GM21528 (cell line): ENCODE measurements at regions not wholly inside any gene's neighbourhood (a gene's known extent, or its start where the extent isn't known, plus 50 kb on each side); places are given as distances from the start of the nearest gene placed in this dataset.
"Not testable (repeated sequence)": the region's sequence is repeated elsewhere in the genome, so short reads cannot be mapped to it uniquely, and the experiment has no call there.

Experiments
- ATAC-seq: cut with Tn5 transposase; IDR thresholded peaks from one replicate; pipeline ENCODE4 v1.9.1; 2021; ENCODE audit warnings: mild to moderate bottlenecking, moderate library complexity; ENCODE audit not compliant: unreplicated experiment, low FRiP score

DNA sequence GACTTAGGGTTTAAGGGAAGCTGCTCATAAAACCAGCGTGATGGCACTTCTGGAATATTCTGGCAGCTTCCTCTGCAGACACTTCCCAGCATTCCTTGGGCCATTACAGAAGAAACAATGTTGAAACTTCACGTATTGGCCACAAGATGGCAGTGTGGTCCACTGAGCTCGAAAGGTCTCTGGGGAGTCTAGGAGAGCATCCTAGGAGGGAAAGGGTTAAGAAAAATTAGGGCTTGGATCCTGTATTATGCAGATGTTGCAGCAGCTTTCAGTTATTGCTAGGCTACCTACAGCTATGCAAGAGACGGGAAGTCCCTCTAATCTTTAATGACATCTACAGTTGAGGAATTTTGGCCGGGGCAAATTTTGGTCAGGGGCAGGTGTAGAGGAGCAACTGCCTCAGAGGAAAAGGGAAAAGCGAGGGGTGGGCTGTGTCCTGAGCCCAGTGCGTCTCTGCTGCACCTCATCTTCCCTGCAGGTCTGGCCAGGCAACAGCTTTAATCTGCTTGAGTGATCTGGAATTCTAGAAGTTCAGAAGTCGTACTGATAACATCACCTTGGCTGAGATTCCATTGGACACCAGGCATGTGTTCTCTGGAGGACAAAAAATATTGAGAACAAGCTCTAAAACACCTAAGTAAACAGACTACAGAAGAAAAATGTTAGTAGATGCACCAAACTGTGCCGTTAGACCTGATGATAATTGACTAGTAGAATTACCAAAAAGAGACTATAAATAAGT lies 220.8 kb upstream of the PRSS58 start:
- ATAC-seq: peak; percentile 62

DNA sequence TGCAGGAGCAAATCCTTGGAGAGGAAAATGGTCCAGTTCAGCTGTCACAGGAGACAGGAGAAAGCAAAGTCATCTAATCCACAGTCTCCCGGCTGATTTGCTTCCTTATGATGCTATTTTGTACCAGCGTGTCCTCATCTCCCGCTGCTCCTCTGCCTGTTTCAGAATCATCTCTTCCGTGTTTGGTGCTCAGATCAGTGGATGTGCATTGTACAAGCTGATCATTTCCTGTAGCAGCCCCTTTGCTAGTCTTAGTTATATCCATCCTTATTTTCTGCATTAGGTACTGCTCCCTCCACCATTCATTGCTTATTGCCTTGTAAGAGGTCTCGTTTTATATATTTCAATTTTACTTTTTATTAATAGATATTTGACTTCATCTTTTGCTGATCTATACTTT lies 219.9 kb upstream of the PRSS58 start:
- ATAC-seq: not testable (repeated sequence)

- no peak for ATAC-seq
Measured at GRCh38 chr7:142477079-142477651, 219.3 kb upstream of the PRSS58 start.

DNA sequence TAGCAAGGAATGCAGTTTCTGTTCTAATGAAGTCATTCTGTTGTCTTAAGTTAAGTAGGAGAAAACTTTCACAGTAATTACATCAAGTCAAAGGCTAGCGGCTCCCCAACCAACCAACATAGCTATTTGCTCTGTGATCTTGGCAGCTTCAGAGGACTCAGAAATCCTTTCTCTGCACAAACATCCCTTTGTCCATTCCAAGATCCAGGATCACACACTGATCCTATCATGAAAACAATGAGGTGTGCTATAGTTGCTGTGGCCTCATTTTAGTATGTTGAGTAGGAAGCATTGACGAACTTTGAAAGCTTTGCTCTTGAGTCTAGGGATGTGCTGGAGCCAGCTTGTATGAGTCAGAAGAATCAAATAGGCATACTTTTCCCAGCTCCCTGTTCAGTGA lies 218.2 kb upstream of the PRSS58 start:
- no peak for ATAC-seq

GRCh38 chr7:142471820-142472219 lies 214.0 kb upstream of the PRSS58 start:
- ATAC-seq: no peak

DNA sequence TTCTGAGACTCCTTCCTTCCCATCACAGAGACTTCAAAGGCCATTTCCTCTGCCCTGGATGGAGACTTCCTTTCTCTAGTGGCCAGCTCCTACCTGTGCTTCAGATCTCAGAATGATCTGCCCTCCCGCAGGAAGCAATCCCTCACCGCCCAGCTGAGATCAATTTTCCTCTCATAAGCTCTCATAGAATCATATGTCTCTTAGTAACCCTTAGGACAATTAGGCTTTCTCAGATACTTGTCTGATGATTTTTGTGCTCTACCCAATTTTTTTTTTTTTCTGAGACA lies 212.6 kb upstream of the PRSS58 start:
- ATAC-seq: no peak

DNA sequence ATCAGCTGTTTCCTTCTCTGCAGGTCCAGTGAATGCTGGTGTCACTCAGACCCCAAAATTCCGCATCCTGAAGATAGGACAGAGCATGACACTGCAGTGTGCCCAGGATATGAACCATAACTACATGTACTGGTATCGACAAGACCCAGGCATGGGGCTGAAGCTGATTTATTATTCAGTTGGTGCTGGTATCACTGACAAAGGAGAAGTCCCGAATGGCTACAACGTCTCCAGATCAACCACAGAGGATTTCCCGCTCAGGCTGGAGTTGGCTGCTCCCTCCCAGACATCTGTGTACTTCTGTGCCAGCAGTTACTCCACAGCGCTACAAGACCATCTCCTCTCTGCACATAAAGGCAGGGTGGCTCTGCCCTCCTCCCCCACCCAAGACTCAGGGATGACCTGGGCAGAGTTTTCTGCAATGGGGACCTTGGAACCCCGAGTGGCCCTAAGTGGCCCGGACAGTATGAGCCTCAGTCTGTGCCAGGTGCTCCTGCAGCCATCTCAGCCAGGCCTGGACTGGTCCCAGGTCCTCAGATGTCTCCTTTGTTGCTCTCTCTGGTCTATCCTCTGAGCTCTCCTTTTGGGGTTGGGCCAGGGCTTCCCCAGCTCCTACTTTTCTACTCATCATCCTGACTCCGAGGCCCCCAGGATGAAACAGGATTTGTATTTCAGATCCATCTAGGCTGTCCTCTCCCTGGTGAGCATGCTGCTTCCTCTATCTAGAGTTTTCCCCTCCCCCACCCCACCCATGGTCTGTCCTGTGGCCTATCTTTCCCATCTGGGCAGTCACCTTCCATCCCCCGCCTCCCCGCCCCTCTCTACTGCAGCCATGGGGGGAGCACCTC lies 212.1 kb upstream of the PRSS58 start:
- ATAC-seq: no peak

DNA sequence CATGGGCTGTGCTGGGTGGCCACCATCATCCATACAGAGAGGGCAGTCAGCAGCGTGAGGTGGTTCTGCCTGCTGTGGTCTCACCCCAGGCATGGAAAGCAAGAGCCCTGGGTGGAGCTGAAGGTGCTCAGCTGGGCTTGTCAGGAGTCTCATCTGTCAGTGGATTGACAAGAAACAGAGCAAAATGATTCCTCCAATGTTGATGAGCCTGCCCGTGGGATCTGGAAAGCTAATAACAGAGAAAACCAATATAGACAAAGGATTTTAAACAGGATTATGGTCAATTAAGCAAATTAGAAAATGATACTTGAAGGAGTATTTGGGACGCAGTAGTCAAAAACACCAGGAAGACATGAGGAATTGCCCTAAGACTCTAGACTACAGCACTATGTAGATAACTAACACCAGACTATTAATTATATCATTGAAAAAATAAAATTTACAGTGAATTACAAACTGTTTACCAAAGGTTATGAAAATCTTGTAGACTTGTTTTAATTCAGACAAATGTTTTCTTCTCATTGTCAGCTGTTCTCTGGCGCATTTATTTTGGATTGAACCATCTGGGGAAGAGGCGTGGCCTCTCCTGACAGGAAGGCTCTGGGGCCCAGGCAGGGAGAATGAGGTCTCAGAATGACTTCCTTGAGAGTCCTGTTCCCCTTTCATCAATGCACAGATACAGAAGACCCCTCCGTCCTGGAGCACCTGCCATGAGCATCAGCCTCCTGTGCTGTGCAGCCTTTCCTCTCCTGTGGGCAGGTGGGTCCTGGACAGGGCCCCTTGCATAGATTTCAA lies 211.2 kb upstream of the PRSS58 start:
- no peak for ATAC-seq

GRCh38 chr7:142467056-142467655 lies 209.3 kb upstream of the PRSS58 start:
- not testable (repeated sequence) for ATAC-seq

GRCh38 chr7:142463401-142463850 lies 205.6 kb upstream of the PRSS58 start:
- peak; percentile 62 for ATAC-seq

DNA sequence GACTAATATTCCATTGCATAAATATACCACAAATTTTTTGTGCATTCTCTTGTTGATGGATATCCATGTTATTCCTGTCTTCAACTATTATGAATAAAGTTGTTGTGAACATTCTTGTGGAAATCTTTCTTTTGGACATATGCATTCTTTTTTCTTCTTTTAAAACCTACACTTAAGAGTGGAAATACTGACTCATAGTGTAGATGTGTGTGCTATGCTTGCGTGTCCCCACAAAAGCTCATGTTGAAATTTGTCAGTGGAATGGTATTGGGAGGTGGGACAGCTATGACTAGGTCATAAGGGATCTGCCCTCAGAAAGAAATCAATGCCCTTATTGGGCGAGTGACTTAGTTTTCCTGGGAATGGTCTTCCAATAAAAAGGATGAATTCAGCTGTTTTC lies 203.6 kb upstream of the PRSS58 start:
- no peak for ATAC-seq

DNA sequence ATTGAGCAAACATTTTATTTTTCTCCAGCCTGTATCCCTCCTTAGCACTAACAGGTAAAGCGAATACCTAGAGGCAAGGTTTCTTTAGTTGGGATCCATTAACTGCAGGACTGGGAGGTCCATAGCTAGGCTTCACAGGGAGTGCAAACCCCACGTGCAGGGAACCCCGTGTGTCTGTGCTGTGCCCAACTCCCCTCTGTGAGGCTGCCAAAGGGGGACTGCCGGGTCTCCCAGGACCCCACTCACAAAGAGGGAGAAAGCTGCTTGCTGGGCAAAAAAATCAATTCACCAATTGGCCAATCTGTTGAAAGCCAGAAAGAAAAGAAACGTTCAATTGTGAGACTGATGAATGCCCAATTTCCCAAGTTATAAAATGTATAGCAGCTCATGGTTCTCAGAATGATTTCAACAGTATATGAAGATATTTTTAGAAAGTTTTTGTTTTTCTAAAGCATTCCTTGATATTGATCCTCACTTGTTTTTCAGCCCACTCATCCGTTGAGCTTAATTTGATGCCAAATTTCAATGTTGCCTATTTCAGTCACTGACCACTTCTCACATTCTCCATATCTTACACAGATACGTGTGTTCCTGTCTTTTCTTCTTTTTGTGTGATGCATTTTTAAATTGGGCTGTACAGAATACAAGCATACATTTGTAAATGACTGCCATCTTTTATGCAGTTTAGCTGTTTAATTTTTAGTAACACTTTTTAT lies 202.7 kb upstream of the PRSS58 start:
- no peak for ATAC-seq

- ATAC-seq: peak; percentile 88
Measured at GRCh38 chr7:142459551-142459963, 201.7 kb upstream of the PRSS58 start.

DNA sequence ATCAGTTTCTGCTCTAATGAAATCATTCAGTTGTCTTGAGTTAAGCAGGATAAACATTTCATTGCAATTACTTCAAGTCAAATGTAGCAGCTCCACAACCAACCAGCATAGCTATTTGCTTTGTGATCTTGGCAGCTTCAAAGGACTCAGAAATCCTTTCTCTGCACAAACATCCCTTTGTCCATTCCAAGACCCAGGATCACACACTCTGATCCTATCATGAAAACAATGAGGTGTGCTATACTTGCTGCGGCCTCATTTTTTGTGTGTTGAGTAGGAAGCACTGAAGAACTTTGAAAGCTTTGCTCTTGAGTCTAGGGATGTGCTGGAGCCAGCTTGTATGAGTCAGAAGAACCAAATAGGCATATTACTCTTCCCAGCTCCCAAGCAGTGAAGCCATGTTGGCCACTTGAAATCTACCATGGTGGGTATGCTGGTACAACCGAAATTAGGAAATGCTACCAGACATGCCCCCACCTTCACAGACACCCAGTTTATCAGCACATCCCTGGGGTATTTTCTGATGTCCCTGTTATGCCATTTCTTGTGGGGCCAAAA lies 199.4 kb upstream of the PRSS58 start:
- no peak for ATAC-seq

GRCh38 chr7:142455392-142455791 lies 197.5 kb upstream of the PRSS58 start:
- ATAC-seq: no peak

- no peak for ATAC-seq
Measured at GRCh38 chr7:142454862-142455261, 197.0 kb upstream of the PRSS58 start.

DNA sequence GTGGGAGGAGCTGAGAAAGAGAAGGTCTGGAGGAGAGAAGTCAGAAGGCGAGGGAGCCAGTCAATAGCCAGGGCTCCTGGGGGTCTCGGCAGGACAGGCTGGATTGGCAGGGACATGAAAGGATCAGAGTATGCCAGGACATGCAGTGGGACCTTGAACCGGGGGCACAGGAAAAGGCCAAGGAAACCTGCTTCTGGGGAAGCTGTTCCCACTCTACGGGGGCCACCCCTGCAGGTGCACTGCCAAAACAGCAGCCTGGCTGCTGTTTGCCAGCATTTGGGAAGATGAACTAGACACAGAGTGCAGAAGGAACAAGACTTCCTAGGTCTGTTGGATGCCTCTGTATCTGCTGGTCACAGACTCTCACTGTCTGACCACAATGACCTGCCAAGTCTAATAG lies 194.9 kb upstream of the PRSS58 start:
- ATAC-seq: no peak

- no peak for ATAC-seq
Measured at GRCh38 chr7:142451817-142452216, 194.0 kb upstream of the PRSS58 start.

DNA sequence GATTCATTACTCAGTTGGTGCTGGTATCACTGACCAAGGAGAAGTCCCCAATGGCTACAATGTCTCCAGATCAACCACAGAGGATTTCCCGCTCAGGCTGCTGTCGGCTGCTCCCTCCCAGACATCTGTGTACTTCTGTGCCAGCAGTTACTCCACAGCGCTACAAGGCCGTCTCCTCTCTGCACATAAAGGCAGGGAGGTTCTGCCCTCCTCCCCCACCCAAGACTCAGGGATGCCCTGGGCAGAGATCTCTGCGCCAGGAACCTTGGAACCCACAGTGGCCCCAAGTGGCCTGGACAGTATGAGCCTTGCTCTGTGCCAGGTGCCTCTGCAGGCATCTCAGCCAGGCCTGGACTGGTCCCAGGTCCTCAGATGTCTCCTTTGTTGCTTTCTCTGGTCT lies 193.4 kb upstream of the PRSS58 start:
- no peak for ATAC-seq
